ENCODE measurements at regions not wholly inside any gene's neighbourhood (a gene's known extent, or its start where the extent isn't known, plus 50 kb on each side); places are given as distances from the start of the nearest gene placed in this dataset.
"Not testable (repeated sequence)": the region's sequence is repeated elsewhere in the genome, so short reads cannot be mapped to it uniquely, and the experiment has no call there.

GRCh38 chr12:68422956-68423574, 90.9 kb upstream of the MDM1 start:
- DNase-seq, result peak in 1 of 3 donors; percentile 62

- DNase-seq, result peak in 1 of 3 donors; percentile 70
Observed at GRCh38 chr12:68425998-68426397, 93.8 kb upstream of the MDM1 start.

GRCh38 chr12:68428211-68428610, 96.0 kb upstream of the MDM1 start:
- DNase-seq, result no peak

- DNase-seq, result no peak
Observed at GRCh38 chr12:68428724-68429501, 96.8 kb upstream of the MDM1 start.

- DNase-seq, result no peak
Observed at GRCh38 chr12:68429696-68430095, 97.5 kb upstream of the MDM1 start.

- no peak for DNase-seq
Observed at GRCh38 chr12:68431786-68432185, 99.6 kb upstream of the MDM1 start.

DNA sequence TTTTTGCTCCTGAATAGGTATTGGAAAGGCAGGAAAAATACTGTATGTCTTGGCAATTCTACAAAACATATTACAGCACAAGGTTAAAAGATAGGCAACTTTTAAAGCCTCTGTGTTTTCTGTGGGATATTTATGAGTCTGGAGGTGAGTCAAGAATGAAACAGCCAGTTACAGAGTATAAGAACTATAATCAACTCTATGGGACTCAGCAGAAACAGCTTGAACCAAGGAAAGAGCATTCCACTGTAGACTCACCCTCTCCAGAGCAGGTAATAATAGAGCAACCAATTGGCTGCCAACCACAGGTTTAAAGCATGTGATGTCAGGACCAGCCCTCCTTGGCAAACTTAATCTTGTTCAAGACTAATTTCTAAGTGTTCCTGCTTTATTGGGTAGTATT, 100.5 kb upstream of the MDM1 start:
- DNase-seq, result no peak

DNA sequence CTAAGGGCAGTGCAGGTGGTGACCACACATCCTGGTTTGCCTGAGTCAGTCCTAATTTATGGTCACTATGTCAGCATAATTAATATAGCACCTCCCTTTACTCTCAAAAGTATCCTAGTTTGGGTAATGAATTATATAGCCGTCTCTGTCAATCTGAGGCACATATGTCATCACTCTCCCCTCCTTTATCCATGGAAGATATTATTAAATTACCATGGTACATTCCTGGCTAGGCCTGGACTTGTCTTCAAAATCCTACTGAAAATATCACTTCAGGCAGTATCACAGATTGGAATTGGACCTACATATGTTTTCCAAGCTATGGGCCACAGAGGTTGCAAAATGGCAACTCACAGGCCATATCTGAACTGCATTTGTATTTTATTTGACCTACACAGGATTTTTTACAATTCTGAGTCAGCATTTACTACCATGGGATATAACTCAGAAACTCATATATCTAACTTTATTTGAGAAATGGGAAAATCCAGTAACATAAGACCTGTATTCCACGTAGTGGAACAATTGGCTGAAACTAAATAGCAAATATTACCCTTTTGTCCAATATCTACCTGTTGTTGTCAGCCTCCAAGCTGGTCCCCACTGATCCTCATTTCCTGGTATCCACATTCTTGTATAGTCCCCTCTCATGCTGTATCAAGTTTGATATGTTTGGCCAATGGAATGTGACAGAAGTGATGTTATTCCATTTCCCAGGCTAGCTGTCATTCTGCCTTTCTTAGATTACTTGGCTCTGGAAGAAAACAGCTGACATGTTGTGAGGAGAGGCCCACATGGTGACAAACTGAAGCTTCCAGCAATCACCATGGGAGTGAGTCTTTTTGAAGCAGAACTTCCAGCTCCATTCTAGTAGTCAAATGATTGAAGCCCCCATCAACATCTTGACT, 102.5 kb upstream of the MDM1 start:
- DNase-seq, result no peak

- no peak for DNase-seq
Observed at GRCh38 chr12:68435299-68435637, 103.1 kb upstream of the MDM1 start.

GRCh38 chr12:68435816-68436215, 103.7 kb upstream of the MDM1 start:
- no peak for DNase-seq

DNA sequence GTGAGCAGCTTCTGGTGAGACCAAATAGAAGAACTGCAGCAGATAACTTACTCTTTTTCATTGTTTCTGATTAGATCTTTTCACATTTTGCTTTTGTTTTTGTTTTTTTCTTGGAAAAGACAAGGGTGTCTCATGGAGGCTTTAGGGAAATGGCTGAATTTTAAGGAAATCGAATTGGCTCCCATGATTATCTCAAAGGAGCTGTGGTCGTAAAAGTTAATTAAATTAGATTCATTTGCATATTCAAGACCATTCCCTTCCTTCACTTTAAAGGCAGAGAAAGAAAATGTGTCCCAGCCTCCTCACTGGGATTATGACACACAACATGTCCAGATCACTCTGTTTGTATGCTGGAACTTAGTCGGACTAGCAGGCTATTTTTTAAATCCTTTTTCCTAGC, 106.4 kb upstream of the MDM1 start:
- no peak for DNase-seq

DNA sequence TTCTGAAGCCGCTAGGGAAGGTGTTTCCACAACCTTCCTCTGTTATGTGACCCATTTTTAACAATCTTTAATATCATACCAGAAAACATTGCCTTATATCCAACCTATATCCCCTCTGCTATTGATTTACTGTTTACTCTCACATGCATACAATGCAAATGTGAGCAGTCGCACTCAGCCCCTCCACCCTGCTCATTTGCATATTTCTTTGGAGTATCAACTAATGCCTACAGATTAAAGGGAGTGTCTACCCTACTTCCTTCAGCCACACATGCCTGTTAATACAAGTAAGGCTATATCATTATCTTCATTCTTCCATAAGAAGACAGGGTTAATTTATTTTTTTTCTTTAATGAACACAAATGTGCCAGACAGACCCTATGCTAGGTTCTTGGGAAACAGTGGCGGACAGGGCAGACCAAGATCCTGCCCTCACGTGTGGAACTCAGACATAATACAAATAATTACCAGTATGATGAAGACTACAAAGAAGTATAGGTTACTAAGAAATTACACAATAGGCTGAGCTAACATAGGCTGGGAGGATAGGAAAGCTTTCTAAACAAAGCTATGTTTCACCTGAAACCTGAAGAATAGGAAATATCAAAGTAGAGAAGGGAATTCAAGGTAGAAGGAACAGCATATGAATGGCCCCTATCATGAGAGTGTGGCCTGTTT, 107.3 kb upstream of the MDM1 start:
- DNase-seq, result no peak

- peak in 1 of 3 donors; percentile 62 for DNase-seq
Observed at GRCh38 chr12:68440068-68440581, 108.0 kb upstream of the MDM1 start.

DNA sequence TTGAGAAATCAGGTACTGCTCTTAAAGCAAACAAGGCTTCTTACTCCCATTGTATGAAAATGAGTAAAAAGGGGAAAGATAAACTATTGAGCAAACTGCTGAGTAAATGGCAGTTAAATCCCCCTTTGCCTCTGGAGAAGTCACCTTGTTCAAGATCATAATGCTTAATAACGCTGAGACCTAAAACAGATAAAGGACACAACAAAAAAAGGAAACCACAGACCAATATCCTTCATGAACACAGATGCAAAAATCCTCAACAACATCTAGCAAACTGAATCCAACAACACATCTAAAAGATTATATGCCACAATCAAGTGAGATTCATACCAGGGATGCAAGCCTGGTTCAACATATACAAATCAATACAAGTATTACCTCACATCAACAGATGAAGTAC, 109.0 kb upstream of the MDM1 start:
- DNase-seq, result no peak

DNA sequence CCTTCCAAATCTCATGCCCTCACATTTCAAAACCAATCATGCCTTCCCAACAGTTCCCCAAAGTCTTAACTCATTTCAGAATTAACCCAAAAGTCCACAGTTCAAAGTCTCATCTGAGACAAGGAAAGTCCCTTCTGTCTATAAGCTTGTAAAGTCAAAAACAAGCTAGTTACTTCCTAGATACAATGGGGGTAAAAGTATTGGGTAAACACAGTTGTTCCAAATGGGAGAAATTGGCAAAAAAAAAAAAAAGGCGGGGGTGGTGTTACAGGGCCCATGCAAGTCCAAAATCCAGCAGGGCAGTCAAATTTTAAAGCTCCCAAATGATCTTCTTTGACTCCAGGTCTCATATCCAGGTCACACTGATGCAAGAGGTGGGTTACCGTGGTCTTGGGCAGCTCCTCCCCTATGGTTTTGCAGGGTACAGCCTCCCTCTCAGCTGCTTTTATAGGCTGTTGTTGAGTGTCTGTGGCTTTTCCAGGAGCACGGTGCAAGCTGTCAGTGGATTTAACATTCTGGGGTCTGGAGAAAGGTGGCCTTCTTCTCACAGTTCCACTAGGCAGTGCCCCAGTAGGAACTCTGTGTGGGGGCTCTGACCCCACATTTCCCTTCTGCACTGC, 110.3 kb upstream of the MDM1 start:
- not testable (repeated sequence) for DNase-seq

GRCh38 chr12:68443695-68444094, 111.5 kb upstream of the MDM1 start:
- not testable (repeated sequence) for DNase-seq

GRCh38 chr12:68445824-68446223, 113.7 kb upstream of the MDM1 start:
- peak in 1 of 3 donors; percentile 45 for DNase-seq

DNA sequence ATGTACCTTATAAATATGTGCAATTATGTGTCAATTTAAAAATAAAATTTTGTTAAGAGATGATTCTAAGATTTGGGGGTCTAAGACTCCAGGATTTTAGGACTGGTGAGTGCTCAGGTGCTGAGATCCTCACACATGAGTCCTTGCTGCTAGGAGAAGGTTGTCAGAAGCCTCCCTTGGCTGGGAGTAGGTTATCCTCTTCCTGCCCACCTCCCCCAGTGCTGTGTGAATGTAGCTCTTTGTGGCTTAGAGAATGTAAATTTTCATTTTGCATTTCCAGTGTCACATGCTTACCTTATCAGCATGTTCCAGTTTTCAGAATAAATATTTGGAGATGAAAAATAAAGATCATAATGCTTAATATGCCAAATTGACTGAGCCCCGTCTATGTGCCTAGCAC, 114.2 kb upstream of the MDM1 start:
- DNase-seq, result no peak

DNA sequence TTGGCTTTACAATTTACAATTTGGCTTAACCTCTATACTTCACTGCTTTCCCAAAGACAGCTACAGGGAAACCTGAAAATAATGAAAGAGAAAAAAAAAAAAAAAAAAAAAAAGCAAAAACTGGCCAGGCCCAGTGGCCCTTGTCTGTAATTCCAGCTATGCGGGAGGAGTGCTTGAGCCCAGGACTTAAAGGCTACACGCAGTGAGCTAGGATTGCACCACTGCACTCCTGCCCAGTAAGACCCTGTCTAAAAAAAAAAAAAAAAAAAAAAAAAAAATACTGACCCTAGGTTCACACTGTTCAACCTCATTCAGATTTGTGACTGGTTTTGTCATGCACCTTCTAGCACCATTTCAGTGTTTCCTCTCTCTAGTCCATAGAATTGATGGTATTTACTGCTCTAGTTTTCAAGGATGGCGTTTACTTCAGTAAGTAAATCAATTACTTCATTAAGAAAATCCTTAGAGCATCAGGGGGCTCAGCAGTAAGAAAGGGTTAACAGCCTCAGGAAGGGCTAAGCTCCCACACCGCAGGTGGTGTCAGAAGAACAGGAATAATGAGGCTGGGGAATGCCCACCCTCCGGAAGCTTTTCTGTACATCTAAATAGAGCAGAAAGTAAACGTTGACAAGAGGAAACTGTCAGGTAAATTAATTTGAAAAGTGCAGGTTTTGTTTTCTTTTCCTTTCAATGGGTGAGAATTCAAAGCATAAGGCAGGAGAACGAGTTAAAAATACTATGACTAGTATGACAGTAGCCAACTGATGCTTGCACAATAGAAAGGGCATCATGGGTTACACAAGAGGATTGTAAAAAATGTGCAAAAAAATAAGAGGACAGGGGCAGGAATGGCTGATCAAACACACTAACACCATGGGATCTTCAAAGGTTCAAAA, 115.0 kb upstream of the MDM1 start:
- no peak for DNase-seq

DNA sequence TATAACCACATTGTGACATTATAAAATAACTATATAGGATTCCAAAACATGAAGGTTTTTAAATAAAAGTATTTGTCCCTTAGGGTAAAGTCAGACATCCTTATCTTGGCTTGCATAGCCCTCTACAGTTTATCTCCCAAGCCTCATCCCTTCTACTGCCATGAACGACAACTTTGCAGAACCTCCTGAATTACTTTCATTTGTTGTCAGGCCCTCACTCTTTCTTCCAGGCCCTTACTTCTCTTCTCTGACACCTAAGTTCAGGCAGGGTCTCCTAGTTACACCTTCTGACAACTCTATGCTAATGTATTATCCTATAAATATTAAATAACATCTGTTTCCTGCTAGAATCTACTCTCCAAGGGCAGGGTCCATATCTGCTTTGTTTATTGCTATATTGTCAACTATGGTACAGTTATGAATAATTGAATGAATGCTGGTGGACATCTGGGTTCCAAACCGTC, 115.7 kb upstream of the MDM1 start:
- no peak for DNase-seq

All from muscle of back (tissue), 3 donors.